A673 (cell line): ENCODE measurements at regions not wholly inside any gene's neighbourhood (a gene's known extent, or its start where the extent isn't known, plus 50 kb on each side); places are given as distances from the start of the nearest gene placed in this dataset.

Experiments used
- BruUV-seq: library from RNA; stranded (reverse); fragments of 400-500 nt; replicated peaks from 2 replicates; lab custom pipeline; 2021; lab: Mats Ljungman, UMichigan
- CTCF ChIA-PET: fragments of 300-600 bp; sonication (Branson Sonifier 250); formaldehyde crosslinking; loops from one replicate; lab custom pipeline; 2022; ENCODE audit warnings: antibody characterized with exemption; lab: Charles Lee
- POLR2A ChIA-PET: fragments of 300-600 bp; sonication (Branson Sonifier 250); formaldehyde crosslinking; loops from one replicate; lab custom pipeline; 2022; ENCODE audit warnings: antibody characterized with exemption; ENCODE audit not compliant: low non-redundant PET; lab: Charles Lee
- DNase-seq: peaks from one replicate; pipeline ENCODE4 v3.0.0-alpha.2; 2015; ENCODE audit warnings: low spot score
- H3K27ac ChIP-seq: fragments of 200-600 bp; sonication (generic); 2 replicates; pipeline ENCODE4 v1.5.1; 2016; ENCODE audit warnings: mixed run types, low read depth, mild to moderate bottlenecking, mixed read lengths, antibody characterized with exemption, low read length; ENCODE audit not compliant: poor library complexity, severe bottlenecking
- H3K27me3 ChIP-seq: fragments of 200-600 bp; sonication (generic); replicated peaks from 2 replicates; pipeline ENCODE4 v1.6.1; 2017; ENCODE audit warnings: mixed run types, low read depth, mild to moderate bottlenecking, mixed read lengths, antibody characterized with exemption, low read length; ENCODE audit not compliant: insufficient read depth, poor library complexity
- H3K36me3 ChIP-seq: fragments of 200-600 bp; sonication (generic); 2 replicates; pipeline ENCODE4 v1.6.1; 2016; ENCODE audit warnings: mixed run types, mild to moderate bottlenecking, mixed read lengths, antibody characterized with exemption, low read length; ENCODE audit not compliant: insufficient read depth, poor library complexity, severe bottlenecking
- H3K4me1 ChIP-seq: fragments of 200-600 bp; sonication (generic); 2 replicates; pipeline ENCODE4 v1.6.1; 2017; ENCODE audit warnings: mixed run types, mild to moderate bottlenecking, mixed read lengths, antibody characterized with exemption, low read length; ENCODE audit not compliant: insufficient read depth, poor library complexity, severe bottlenecking
- H3K4me3 ChIP-seq: fragments of 200-600 bp; sonication (generic); 2 replicates; pipeline ENCODE4 v1.5.1; 2016; ENCODE audit warnings: low read depth, mixed run types, mild to moderate bottlenecking, mixed read lengths, low read length; ENCODE audit not compliant: poor library complexity, severe bottlenecking
- H3K9me3 ChIP-seq: fragments of 200-600 bp; sonication (generic); 2 replicates; pipeline ENCODE4 v1.6.1; 2016; ENCODE audit warnings: mixed run types, low read depth, mild to moderate bottlenecking, mixed read lengths, antibody characterized with exemption, low read length; ENCODE audit not compliant: poor library complexity, severe bottlenecking
- EZH2 ChIP-seq: fragments of 200-600 bp; sonication (generic); IDR thresholded peaks from 2 replicates; pipeline ENCODE4 v1.6.1; 2017; ENCODE audit warnings: borderline replicate concordance, low read depth, mild to moderate bottlenecking, mixed read lengths, antibody characterized with exemption, low read length; ENCODE audit not compliant: poor library complexity, severe bottlenecking
- intact Hi-C: fragments of 100-400 bp; cut with micrococcal nuclease; formaldehyde crosslinking; loops from one replicate; pipeline ENCODE4 v1.10.0; 2022; ENCODE audit not compliant: unreplicated experiment
- TF ChIP-seq, protein P1 (sequence below): fragments of 300-800, 200-600 bp; sonication (generic); conservative IDR thresholded peaks from 2 replicates; pipeline ENCODE4 v1.5.1; 2017; ENCODE audit warnings: low read depth, mild to moderate bottlenecking, antibody characterized with exemption, low read length, moderate library complexity, mixed read lengths

DNA sequence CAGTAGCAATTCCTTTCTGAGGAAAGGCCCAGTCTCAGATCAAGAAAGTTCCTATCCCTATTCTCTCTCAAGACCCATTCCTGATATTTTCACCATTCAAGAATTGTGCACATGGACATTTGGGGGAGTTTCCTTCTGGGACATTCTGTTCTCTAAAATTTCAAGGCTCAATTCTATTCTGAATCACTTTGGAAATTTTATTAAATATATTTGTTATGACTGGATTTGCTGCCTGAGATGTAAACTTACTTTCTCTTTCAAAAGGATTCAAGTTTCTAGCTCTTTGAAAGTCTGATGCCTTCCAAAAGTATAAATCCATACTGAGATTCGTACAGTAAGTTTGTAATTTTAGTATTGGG is 55.3 kb upstream of the STK17B start:
- DNase-seq: no peak
- TF ChIP-seq, protein P1, sequence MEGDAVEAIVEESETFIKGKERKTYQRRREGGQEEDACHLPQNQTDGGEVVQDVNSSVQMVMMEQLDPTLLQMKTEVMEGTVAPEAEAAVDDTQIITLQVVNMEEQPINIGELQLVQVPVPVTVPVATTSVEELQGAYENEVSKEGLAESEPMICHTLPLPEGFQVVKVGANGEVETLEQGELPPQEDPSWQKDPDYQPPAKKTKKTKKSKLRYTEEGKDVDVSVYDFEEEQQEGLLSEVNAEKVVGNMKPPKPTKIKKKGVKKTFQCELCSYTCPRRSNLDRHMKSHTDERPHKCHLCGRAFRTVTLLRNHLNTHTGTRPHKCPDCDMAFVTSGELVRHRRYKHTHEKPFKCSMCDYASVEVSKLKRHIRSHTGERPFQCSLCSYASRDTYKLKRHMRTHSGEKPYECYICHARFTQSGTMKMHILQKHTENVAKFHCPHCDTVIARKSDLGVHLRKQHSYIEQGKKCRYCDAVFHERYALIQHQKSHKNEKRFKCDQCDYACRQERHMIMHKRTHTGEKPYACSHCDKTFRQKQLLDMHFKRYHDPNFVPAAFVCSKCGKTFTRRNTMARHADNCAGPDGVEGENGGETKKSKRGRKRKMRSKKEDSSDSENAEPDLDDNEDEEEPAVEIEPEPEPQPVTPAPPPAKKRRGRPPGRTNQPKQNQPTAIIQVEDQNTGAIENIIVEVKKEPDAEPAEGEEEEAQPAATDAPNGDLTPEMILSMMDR: no peak
- no peak for TF ChIP-seq EZH2
- Histone ChIP-seq H3K27me3 (no peaks in the 10 kb centered on the region), H3K4me1 (no peaks in the 10 kb centered on the region), H3K9me3 (no peaks in the 10 kb centered on the region), H3K4me3 (no peak overlapping the region), H3K27ac (no peak overlapping the region), H3K36me3 (no peaks in the 10 kb centered on the region)
- ChIA-PET CTCF (no interaction called here), POLR2A (no interaction called here)
- no TSS peak for BruUV-seq
- intact Hi-C loops: no loop called here

DNA sequence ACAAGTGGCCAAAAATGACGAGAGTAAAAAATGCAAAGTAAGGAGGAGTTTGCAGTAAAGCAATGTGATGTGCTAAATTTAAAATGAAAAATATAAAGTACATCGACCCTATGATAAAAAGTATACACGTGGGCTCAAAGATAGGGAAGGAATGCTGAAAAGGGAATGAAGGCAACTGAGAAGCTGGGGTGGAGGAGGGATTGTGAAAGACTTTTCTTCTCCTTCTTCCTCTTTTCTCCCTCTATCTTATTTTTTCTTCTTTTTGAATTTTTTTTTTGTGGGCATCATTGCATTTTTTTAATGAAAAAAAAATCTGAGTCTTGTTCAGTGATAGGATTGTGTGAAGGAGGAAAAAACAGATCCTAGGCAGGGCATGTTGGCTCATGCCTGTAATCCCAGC is 57.6 kb upstream of the STK17B start:
- TF ChIP-seq, protein P1: no peak
- TF ChIP-seq EZH2: no peak
- ChIA-PET POLR2A (no interaction called here), CTCF (no interaction called here)
- intact Hi-C loops: no loop called here
- H3K27ac ChIP-seq: no peak overlapping the region
- no peaks in the 10 kb centered on the region for H3K9me3 ChIP-seq
- BruUV-seq: no TSS peak
- H3K36me3 ChIP-seq: no peaks in the 10 kb centered on the region
- H3K4me1 ChIP-seq: peaks cover 22% of the 10 kb centered on the region
- H3K4me3 ChIP-seq: no peak overlapping the region
- no peak for DNase-seq
- H3K27me3 ChIP-seq: no peaks in the 10 kb centered on the region

DNA sequence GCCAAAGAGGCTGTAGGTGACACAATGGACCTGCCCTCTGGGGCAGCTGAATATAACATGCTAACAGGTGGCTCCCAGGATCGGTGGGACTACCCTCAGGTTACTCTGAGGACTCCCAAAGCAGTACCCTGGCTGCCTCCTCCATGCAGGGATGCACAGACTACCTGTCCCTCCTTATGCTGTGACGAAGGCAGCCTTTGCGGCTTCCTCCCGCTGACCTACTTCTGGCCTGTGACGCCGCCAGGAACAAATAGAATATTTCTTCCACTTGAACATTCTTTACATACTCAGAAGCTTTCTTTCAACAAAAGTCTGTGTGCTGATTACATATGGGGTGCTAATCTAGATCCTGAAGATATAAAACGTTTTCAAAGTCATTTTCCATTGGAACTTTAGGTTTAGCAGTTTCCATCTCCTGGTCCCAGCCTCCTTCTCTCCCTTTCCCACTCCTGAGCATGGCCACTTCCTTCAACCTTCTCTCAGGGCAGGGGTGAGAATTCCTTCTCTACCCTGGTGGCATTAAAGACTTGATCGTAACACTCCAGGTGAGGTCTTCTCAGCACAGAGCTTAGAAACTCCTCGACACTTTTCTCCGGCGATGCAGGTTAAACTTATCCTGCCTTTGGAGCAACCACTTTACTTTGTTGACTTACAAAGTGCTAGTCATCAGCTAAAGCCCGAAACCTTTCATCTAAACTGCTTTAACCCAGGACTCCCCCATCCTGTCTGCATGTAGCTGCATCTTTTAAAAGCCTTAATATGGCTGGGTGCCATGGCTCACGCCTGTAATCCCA is 58.9 kb upstream of the STK17B start:
- H3K27me3 ChIP-seq: no peaks in the 10 kb centered on the region
- no peaks in the 10 kb centered on the region for H3K36me3 ChIP-seq
- no peaks in the 10 kb centered on the region for H3K9me3 ChIP-seq
- intact Hi-C loops: loop anchor here (5.0 kb wide), 1 partner anchor 48 kb away; no protein-coding TSS in a partner anchor
- peaks cover 30% of the 10 kb centered on the region for H3K4me1 ChIP-seq
- no TSS peak for BruUV-seq
- no peak overlapping the region for H3K4me3 ChIP-seq
- DNase-seq: no peak
- TF ChIP-seq, protein P1: no peak
- TF ChIP-seq EZH2: no peak
- CTCF ChIA-PET: no interaction called here
- H3K27ac ChIP-seq: no peak overlapping the region
- POLR2A ChIA-PET: no interaction called here
